HepG2 (cell line): ENCODE measurements at regions not wholly inside any gene's neighbourhood (a gene's known extent, or its start where the extent isn't known, plus 50 kb on each side); places are given as distances from the start of the nearest gene placed in this dataset.
"Not testable (repeated sequence)": the region's sequence is repeated elsewhere in the genome, so short reads cannot be mapped to it uniquely, and the experiment has no call there.

Experiments used
- AFF4 ChIP-seq: sonication (generic); formaldehyde crosslinking; IDR thresholded peaks from 2 replicates; pipeline ENCODE4 v1.4.0; 2020; ENCODE audit warnings: missing genetic modification reagents
- CCDC6 ChIP-seq: sonication (generic); formaldehyde crosslinking; IDR thresholded peaks from 2 replicates; pipeline ENCODE4 v1.8.1; 2022; ENCODE audit warnings: mild to moderate bottlenecking, missing genetic modification reagents, moderate library complexity
- EP300 ChIP-seq, 3 experiments: sonication (generic) in 1 of 3; formaldehyde crosslinking in 1 of 3; IDR thresholded peaks; 2 replicates each; pipeline versions ENCODE4 v1.5.1 to v1.6.1; 2011 to 2020; ENCODE audit warnings: low read depth in 2 of 3, low read length in 2 of 3, borderline replicate concordance in 1 of 3, improper control_type of control experiment in 1 of 3, mild to moderate bottlenecking in 1 of 3, missing genetic modification reagents in 1 of 3, moderate library complexity in 1 of 3
- EZH2 ChIP-seq: conservative IDR thresholded peaks from 2 replicates; pipeline ENCODE4 v1.6.1; 2012; ENCODE audit warnings: mild to moderate bottlenecking, low read depth, low read length, moderate library complexity
- HMG20B ChIP-seq: conservative IDR thresholded peaks from 2 replicates; pipeline ENCODE4 v1.6.1; 2016; ENCODE audit warnings: missing genetic modification reagents, missing compliant biosample characterization
- JUND ChIP-seq: sonication (generic); formaldehyde crosslinking; IDR thresholded peaks from 2 replicates; pipeline ENCODE4 v1.8.0; 2022; ENCODE audit warnings: mild to moderate bottlenecking, missing genetic modification reagents
- MAFG ChIP-seq: sonication (generic); formaldehyde crosslinking; IDR thresholded peaks from 2 replicates; pipeline ENCODE4 v1.5.1; 2020; ENCODE audit warnings: mild to moderate bottlenecking, missing genetic modification reagents
- POLR2AphosphoS5 ChIP-seq: IDR thresholded peaks from 2 replicates; pipeline ENCODE4 v1.6.1; 2012; ENCODE audit warnings: low read depth, low read length
- POLR2G ChIP-seq: fragments of 200-400 bp; formaldehyde crosslinking; IDR thresholded peaks from 2 replicates; pipeline ENCODE4 v1.6.1; 2018; ENCODE audit warnings: mild to moderate bottlenecking, low read depth, low read length, moderate library complexity
- TAF1 ChIP-seq: sonication (generic); formaldehyde crosslinking; IDR thresholded peaks from 2 replicates; pipeline ENCODE4 v1.4.0; 2020; ENCODE audit warnings: missing genetic modification reagents
- ZZZ3 ChIP-seq: sonication (generic); formaldehyde crosslinking; IDR thresholded peaks from 2 replicates; pipeline ENCODE4 v1.4.0; 2020; ENCODE audit warnings: missing genetic modification reagents, mild to moderate bottlenecking, borderline replicate concordance
- TF ChIP-seq, protein P1 (sequence below): sonication (generic); formaldehyde crosslinking; IDR thresholded peaks from 2 replicates; pipeline ENCODE4 v1.4.0; 2020; ENCODE audit warnings: missing genetic modification reagents, low read depth, mild to moderate bottlenecking, borderline replicate concordance
- TF ChIP-seq, protein P2 (sequence below): sonication (generic); formaldehyde crosslinking; IDR thresholded peaks from 2 replicates; pipeline ENCODE4 v1.5.0; 2020; ENCODE audit warnings: mild to moderate bottlenecking, missing genetic modification reagents, moderate library complexity
- TF ChIP-seq, protein P3 (sequence below): sonication (generic); formaldehyde crosslinking; IDR thresholded peaks from 2 replicates; pipeline ENCODE4 v1.8.0; 2022; ENCODE audit warnings: low read depth, missing genetic modification reagents

- TF ChIP-seq JUND (CRISPR knock-in tag); EZH2; POLR2AphosphoS5; AFF4 (CRISPR knock-in tag); HMG20B (CRISPR knock-in tag); EP300 (IDR thresholded peaks at IDR 0.05; ENCODE audit: low read depth in 2 of 2, low read length in 2 of 2); EP300 (CRISPR knock-in tag; IDR thresholded peaks at IDR 0.05; ENCODE audit: borderline replicate concordance); CCDC6 (CRISPR knock-in tag); POLR2G; ZZZ3 (CRISPR knock-in tag); TAF1 (CRISPR knock-in tag); MAFG (CRISPR knock-in tag): not testable (repeated sequence)
- TF ChIP-seq, protein P1, sequence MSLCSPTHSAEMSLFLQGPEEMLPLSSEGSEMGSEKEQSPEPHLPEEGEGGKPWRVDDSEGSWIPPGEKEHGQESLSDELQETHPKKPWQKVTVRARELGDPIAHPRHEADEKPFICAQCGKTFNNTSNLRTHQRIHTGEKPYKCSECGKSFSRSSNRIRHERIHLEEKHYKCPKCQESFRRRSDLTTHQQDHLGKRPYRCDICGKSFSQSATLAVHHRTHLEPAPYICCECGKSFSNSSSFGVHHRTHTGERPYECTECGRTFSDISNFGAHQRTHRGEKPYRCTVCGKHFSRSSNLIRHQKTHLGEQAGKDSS: not testable (repeated sequence)
- TF ChIP-seq, protein P2, sequence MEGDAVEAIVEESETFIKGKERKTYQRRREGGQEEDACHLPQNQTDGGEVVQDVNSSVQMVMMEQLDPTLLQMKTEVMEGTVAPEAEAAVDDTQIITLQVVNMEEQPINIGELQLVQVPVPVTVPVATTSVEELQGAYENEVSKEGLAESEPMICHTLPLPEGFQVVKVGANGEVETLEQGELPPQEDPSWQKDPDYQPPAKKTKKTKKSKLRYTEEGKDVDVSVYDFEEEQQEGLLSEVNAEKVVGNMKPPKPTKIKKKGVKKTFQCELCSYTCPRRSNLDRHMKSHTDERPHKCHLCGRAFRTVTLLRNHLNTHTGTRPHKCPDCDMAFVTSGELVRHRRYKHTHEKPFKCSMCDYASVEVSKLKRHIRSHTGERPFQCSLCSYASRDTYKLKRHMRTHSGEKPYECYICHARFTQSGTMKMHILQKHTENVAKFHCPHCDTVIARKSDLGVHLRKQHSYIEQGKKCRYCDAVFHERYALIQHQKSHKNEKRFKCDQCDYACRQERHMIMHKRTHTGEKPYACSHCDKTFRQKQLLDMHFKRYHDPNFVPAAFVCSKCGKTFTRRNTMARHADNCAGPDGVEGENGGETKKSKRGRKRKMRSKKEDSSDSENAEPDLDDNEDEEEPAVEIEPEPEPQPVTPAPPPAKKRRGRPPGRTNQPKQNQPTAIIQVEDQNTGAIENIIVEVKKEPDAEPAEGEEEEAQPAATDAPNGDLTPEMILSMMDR (CRISPR knock-in tag): not testable (repeated sequence)
- TF ChIP-seq, protein P3, sequence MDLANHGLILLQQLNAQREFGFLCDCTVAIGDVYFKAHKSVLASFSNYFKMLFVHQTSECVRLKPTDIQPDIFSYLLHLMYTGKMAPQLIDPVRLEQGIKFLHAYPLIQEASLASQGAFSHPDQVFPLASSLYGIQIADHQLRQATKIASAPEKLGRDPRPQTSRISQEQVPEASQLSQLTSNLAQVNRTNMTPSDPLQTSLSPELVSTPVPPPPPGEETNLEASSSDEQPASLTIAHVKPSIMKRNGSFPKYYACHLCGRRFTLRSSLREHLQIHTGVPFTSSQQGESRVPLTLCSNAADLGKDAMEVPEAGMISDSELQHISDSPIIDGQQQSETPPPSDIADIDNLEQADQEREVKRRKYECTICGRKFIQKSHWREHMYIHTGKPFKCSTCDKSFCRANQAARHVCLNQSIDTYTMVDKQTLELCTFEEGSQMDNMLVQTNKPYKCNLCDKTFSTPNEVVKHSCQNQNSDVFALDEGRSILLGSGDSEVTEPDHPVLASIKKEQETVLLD (CRISPR knock-in tag): not testable (repeated sequence)
These were observed 88.5 kb upstream of the ZSCAN2 start for GRCh38 chr15:84512324-84512723.
